ENCODE measurements at regions not wholly inside any gene's neighbourhood (a gene's known extent, or its start where the extent isn't known, plus 50 kb on each side); places are given as distances from the start of the nearest gene placed in this dataset.

- in situ Hi-C loops (cut with MboI; ENCODE audit: low sequenced_read_pairs in 4 of 4) (no loop called here), intact Hi-C loops (cut with DNase I; ENCODE audit: low total_unique reads) (no loop called here)
- H3K36me3 ChIP-seq: no peaks in the 10 kb centered on the region
- no peak for DNase-seq
- H3K4me1 ChIP-seq: no peaks in the 10 kb centered on the region
- no peak for ATAC-seq
- H3K9me3 ChIP-seq: no peaks in the 10 kb centered on the region
- no peak overlapping the region for H3K27ac ChIP-seq
- no peaks in the 10 kb centered on the region for H3K27me3 ChIP-seq
- no peak overlapping the region for H3K4me3 ChIP-seq
- TF ChIP-seq POLR2A (IDR thresholded peaks at IDR 0.05): no peak
- TF ChIP-seq CTCF (IDR thresholded peaks at IDR 0.05 in 4 of 5, conservative IDR thresholded peaks at IDR 0.05 in 1 of 5): no peak
Measured at GRCh38 chr6:105943514-105943913, 142.6 kb upstream of the PRDM1 start.

- no peak overlapping the region for H3K4me3 ChIP-seq
- no peak for DNase-seq
- in situ Hi-C loops (cut with MboI; ENCODE audit: low sequenced_read_pairs in 4 of 4) (no loop called here), intact Hi-C loops (cut with DNase I; ENCODE audit: low total_unique reads) (no loop called here)
- H3K27ac ChIP-seq: no peak overlapping the region
- no peaks in the 10 kb centered on the region for H3K27me3 ChIP-seq
- no peaks in the 10 kb centered on the region for H3K9me3 ChIP-seq
- H3K4me1 ChIP-seq: no peaks in the 10 kb centered on the region
- TF ChIP-seq CTCF (IDR thresholded peaks at IDR 0.05 in 4 of 5, conservative IDR thresholded peaks at IDR 0.05 in 1 of 5): no peak
- TF ChIP-seq POLR2A (IDR thresholded peaks at IDR 0.05): no peak
- no peaks in the 10 kb centered on the region for H3K36me3 ChIP-seq
- no peak for ATAC-seq
Measured at GRCh38 chr6:105941621-105942412, 144.3 kb upstream of the PRDM1 start.

- Histone ChIP-seq H3K27ac (no peak overlapping the region), H3K36me3 (no peaks in the 10 kb centered on the region), H3K4me3 (no peak overlapping the region), H3K9me3 (no peaks in the 10 kb centered on the region), H3K4me1 (no peaks in the 10 kb centered on the region), H3K27me3 (no peaks in the 10 kb centered on the region)
- DNase-seq: no peak
- intact Hi-C loops (cut with DNase I; ENCODE audit: low total_unique reads) (no loop called here), in situ Hi-C loops (cut with MboI; ENCODE audit: low sequenced_read_pairs in 4 of 4) (no loop called here)
- no peak for ATAC-seq
- TF ChIP-seq CTCF (IDR thresholded peaks at IDR 0.05 in 4 of 5, conservative IDR thresholded peaks at IDR 0.05 in 1 of 5): no peak
- TF ChIP-seq POLR2A (IDR thresholded peaks at IDR 0.05): no peak
Measured at GRCh38 chr6:105940990-105941389, 145.1 kb upstream of the PRDM1 start.

GRCh38 chr6:105936972-105937371 lies 149.2 kb upstream of the PRDM1 start:
- H3K4me3 ChIP-seq: no peak overlapping the region
- intact Hi-C loops (cut with DNase I; ENCODE audit: low total_unique reads) (no loop called here), in situ Hi-C loops (cut with MboI; ENCODE audit: low sequenced_read_pairs in 4 of 4) (no loop called here)
- no peak overlapping the region for H3K27ac ChIP-seq
- H3K4me1 ChIP-seq: no peaks in the 10 kb centered on the region
- DNase-seq (no peak), ATAC-seq (no peak)
- no peaks in the 10 kb centered on the region for H3K9me3 ChIP-seq
- no peaks in the 10 kb centered on the region for H3K27me3 ChIP-seq
- no peak for TF ChIP-seq CTCF (IDR thresholded peaks at IDR 0.05 in 4 of 5, conservative IDR thresholded peaks at IDR 0.05 in 1 of 5)
- TF ChIP-seq POLR2A (IDR thresholded peaks at IDR 0.05): no peak
- H3K36me3 ChIP-seq: no peaks in the 10 kb centered on the region

GRCh38 chr6:105935416-105935815 lies 150.7 kb upstream of the PRDM1 start:
- Histone ChIP-seq H3K4me3 (no peak overlapping the region), H3K27me3 (no peaks in the 10 kb centered on the region), H3K36me3 (no peaks in the 10 kb centered on the region), H3K27ac (no peak overlapping the region), H3K4me1 (no peaks in the 10 kb centered on the region), H3K9me3 (no peaks in the 10 kb centered on the region)
- in situ Hi-C loops (cut with MboI; ENCODE audit: low sequenced_read_pairs in 4 of 4): no loop called here
- no peak for TF ChIP-seq CTCF (IDR thresholded peaks at IDR 0.05 in 4 of 5, conservative IDR thresholded peaks at IDR 0.05 in 1 of 5)
- TF ChIP-seq POLR2A (IDR thresholded peaks at IDR 0.05): no peak
- DNase-seq: no peak
- no peak for ATAC-seq
- intact Hi-C loops (cut with DNase I; ENCODE audit: low total_unique reads): no loop called here

Measured in gastrocnemius medialis (tissue), 4 donors.